DOHH2 (cell line): ENCODE measurements at regions not wholly inside any gene's neighbourhood (a gene's known extent, or its start where the extent isn't known, plus 50 kb on each side); places are given as distances from the start of the nearest gene placed in this dataset.

ENCODE experiments used
- H3F3A ChIP-seq: fragments of 200-600 bp; sonication (generic), shearing (Covaris generic); 2 replicates; pipeline ENCODE4 v1.6.0; 2016; ENCODE audit warnings: antibody characterized with exemption, mild to moderate bottlenecking; ENCODE audit not compliant: control insufficient read depth, insufficient read depth
- H3K27ac ChIP-seq: fragments of 200-600 bp; sonication (generic); 2 replicates; pipeline ENCODE4 v1.5.1; 2014; ENCODE audit warnings: low read depth, mild to moderate bottlenecking, low read length, moderate library complexity
- H3K27me3 ChIP-seq: fragments of 200-600 bp; sonication (generic); 2 replicates; pipeline ENCODE4 v1.6.1; 2014; ENCODE audit warnings: mild to moderate bottlenecking, low read length, mixed read lengths; ENCODE audit not compliant: control insufficient read depth
- H3K36me3 ChIP-seq: fragments of 200-600 bp; sonication (generic); 2 replicates; pipeline ENCODE4 v1.6.1; 2014; ENCODE audit warnings: mild to moderate bottlenecking, low read length, moderate library complexity, mixed read lengths; ENCODE audit not compliant: control insufficient read depth
- H3K4me1 ChIP-seq: fragments of 200-600 bp; sonication (generic); 2 replicates; pipeline ENCODE4 v1.6.1; 2014; ENCODE audit warnings: mild to moderate bottlenecking, low read length, mixed read lengths; ENCODE audit not compliant: control insufficient read depth
- H3K4me2 ChIP-seq: fragments of 200-600 bp; sonication (generic); 2 replicates; pipeline ENCODE4 v1.6.0; 2014; ENCODE audit warnings: mild to moderate bottlenecking, low read length, moderate library complexity
- H3K4me3 ChIP-seq: fragments of 200-600 bp; sonication (generic); 2 replicates; pipeline ENCODE4 v1.5.1; 2014; ENCODE audit warnings: mild to moderate bottlenecking, low read length, mixed read lengths
- H3K79me2 ChIP-seq: fragments of 200-600 bp; sonication (generic); 2 replicates; pipeline ENCODE4 v1.6.1; 2014; ENCODE audit warnings: mild to moderate bottlenecking, low read length, mixed read lengths; ENCODE audit not compliant: control insufficient read depth
- H3K9me2 ChIP-seq: fragments of 200-600 bp; sonication (generic); replicated peaks from 2 replicates; pipeline ENCODE4 v1.6.1; 2014; ENCODE audit warnings: mild to moderate bottlenecking, low read length, mixed read lengths; ENCODE audit not compliant: control insufficient read depth
- H3K9me3 ChIP-seq: fragments of 200-600 bp; sonication (generic); 2 replicates; pipeline ENCODE4 v1.6.1; 2014; ENCODE audit warnings: antibody characterized with exemption, low read length, mixed read lengths; ENCODE audit not compliant: control insufficient read depth, insufficient read depth
- H4K20me1 ChIP-seq: fragments of 200-600 bp; sonication (generic); 2 replicates; pipeline ENCODE4 v1.6.0; 2014; ENCODE audit warnings: low read depth, mild to moderate bottlenecking, antibody characterized with exemption, low read length, moderate library complexity; ENCODE audit not compliant: control insufficient read depth, insufficient read depth
- CTCF ChIP-seq: fragments of 200-600 bp; sonication (generic); IDR thresholded peaks from one replicate; pipeline ENCODE4 v1.5.1; 2014; ENCODE audit warnings: antibody characterized with exemption, mild to moderate bottlenecking, low read depth, low read length; ENCODE audit not compliant: poor library complexity, severe bottlenecking
- EZH2phosphoT487 ChIP-seq: fragments of 200-600 bp; sonication (generic); IDR thresholded peaks from 2 replicates; pipeline ENCODE4 v1.6.1; 2017; ENCODE audit warnings: borderline replicate concordance, mild to moderate bottlenecking, antibody characterized with exemption, low read length, moderate library complexity, mixed read lengths

DNA sequence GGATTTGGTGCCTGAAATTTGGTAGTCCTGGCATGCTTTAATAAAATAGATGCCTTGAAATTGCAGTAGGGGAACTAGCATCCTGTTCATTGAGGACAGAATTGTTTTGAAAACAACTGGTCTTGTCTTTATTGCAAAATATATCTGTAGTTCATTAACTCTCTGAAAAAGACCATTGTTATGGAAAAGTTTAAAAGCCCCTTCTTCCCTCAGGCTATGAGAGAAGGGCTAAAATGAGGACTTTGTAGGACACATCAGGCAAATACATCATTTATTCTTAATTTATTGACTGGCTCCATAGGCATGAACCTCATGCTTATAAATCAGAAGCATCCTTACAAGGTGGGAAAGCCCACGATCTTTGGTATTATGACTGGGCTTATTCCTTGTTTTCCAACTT lies 221.0 kb upstream of the CBLB start:
- H3K9me3 ChIP-seq: no peaks in the 10 kb centered on the region
- H3K4me3 ChIP-seq: no peak overlapping the region
- no peak overlapping the region for H3K4me2 ChIP-seq
- H3K36me3 ChIP-seq: no peaks in the 10 kb centered on the region
- H3F3A ChIP-seq: no peaks in the 10 kb centered on the region
- H4K20me1 ChIP-seq: no peaks in the 10 kb centered on the region
- no peaks in the 10 kb centered on the region for H3K79me2 ChIP-seq
- H3K27me3 ChIP-seq: no peaks in the 10 kb centered on the region
- H3K9me2 ChIP-seq: no peaks in the 10 kb centered on the region
- H3K27ac ChIP-seq: no peak overlapping the region
- TF ChIP-seq EZH2phosphoT487: no peak
- no peaks in the 10 kb centered on the region for H3K4me1 ChIP-seq

DNA sequence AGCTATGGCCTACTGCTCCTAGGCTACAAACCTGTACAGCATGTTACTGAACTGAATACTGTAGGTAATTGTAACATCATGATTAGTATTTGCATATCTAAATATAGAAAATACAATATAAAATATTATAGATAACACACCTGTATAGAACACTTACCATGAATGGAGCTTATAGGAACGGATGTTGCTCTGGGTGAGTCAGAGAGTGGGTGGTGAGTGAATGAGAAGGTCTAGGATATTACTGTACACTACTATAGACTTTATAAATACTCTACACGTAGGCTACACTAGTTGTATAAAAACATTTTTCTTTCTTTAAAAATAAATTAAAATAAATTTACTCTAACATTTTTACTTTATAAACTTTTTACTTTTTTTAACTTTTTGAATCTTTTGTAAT lies 224.0 kb upstream of the CBLB start:
- Histone ChIP-seq H3K4me1 (no peaks in the 10 kb centered on the region), H3K36me3 (no peaks in the 10 kb centered on the region), H3K27me3 (no peaks in the 10 kb centered on the region), H4K20me1 (no peaks in the 10 kb centered on the region), H3K4me2 (no peak overlapping the region), H3K79me2 (no peaks in the 10 kb centered on the region), H3K27ac (no peak overlapping the region), H3K9me2 (no peaks in the 10 kb centered on the region), H3F3A (no peaks in the 10 kb centered on the region), H3K9me3 (no peaks in the 10 kb centered on the region), H3K4me3 (no peak overlapping the region)
- TF ChIP-seq CTCF (no peak), EZH2phosphoT487 (no peak)

DNA sequence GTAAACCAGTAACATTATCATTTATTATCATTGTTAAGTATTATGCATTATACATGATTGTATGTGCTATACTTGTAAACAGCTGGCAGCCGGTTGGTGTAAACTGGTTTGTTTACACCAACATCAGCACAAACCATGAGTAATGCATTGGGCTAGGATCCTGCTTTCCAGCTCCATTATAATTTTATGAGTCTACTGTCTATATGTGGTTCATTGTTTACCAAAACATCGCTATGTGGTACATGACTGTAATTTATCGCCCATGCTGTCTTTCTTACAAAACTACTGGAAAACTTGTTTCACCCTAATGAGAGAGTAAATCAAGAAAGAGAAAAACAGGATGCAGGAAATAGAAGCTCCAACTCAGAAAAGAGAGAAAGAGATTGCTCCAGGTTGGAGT lies 224.8 kb upstream of the CBLB start:
- no peaks in the 10 kb centered on the region for H3K79me2 ChIP-seq
- H3K9me3 ChIP-seq: no peaks in the 10 kb centered on the region
- no peak overlapping the region for H3K4me3 ChIP-seq
- H3K4me1 ChIP-seq: no peaks in the 10 kb centered on the region
- H4K20me1 ChIP-seq: no peaks in the 10 kb centered on the region
- no peaks in the 10 kb centered on the region for H3F3A ChIP-seq
- TF ChIP-seq EZH2phosphoT487: no peak
- no peak for TF ChIP-seq CTCF
- no peak overlapping the region for H3K27ac ChIP-seq
- no peaks in the 10 kb centered on the region for H3K36me3 ChIP-seq
- no peak overlapping the region for H3K4me2 ChIP-seq
- no peaks in the 10 kb centered on the region for H3K27me3 ChIP-seq
- H3K9me2 ChIP-seq: no peaks in the 10 kb centered on the region

DNA sequence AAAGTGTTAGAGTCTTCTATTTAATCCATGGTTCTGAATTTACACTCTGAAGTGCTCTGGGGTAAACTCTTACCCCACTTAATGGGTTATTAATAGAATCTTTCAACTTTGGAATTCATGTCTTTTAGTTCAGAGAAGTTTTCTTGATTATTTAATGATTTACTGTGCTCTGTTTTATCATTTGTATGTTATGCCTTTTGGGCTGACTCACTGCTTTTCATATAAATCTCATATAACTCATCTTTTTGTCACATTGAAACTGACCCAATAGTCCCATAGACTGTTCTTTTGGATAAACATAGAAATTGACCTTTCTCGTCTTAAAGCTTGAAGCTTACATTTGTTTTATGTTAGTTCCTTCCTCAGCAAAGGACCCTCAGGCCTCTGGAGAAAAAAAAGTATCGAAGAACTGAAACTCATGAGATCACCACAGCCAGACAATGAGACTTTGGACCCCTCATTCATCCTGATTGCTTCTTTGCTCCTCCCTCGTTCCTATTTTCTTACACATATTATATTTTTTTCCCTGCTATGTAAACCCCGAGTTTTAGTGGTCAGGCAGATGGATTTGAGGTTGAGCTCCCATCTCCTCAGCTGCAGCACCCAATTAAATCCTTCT lies 229.1 kb upstream of the CBLB start:
- Histone ChIP-seq H3K36me3 (no peaks in the 10 kb centered on the region), H3K4me1 (no peaks in the 10 kb centered on the region), H3K9me2 (no peaks in the 10 kb centered on the region), H3K4me2 (no peak overlapping the region), H3F3A (no peaks in the 10 kb centered on the region), H3K4me3 (no peak overlapping the region), H4K20me1 (no peaks in the 10 kb centered on the region), H3K9me3 (no peaks in the 10 kb centered on the region), H3K27ac (no peak overlapping the region), H3K27me3 (no peaks in the 10 kb centered on the region), H3K79me2 (no peaks in the 10 kb centered on the region)
- TF ChIP-seq EZH2phosphoT487 (no peak), CTCF (no peak)
